Right atrium auricular region (tissue), 2 donors: ENCODE measurements at regions not wholly inside any gene's neighbourhood (a gene's known extent, or its start where the extent isn't known, plus 50 kb on each side); places are given as distances from the start of the nearest gene placed in this dataset.

Experiments used
- DNase-seq: peaks from one replicate; pipeline ENCODE4 v3.0.0-alpha.2; 2019; ENCODE audit warnings: low spot score
- H3K27ac ChIP-seq, 2 donors: fragments of 200-600 bp; sonication (generic); 1 replicate in 1 of 2; 2 replicates in 1 of 2; pipeline ENCODE4 v1.5.1; 2016 to 2019
- H3K27me3 ChIP-seq, 2 donors: fragments of 200-600 bp; sonication (generic); one replicate each; pipeline versions ENCODE4 v1.5.1 to v1.6.0; 2017 to 2019
- H3K36me3 ChIP-seq: fragments of 200-600 bp; sonication (generic); one replicate; pipeline ENCODE4 v1.5.1; 2016
- H3K4me1 ChIP-seq, 2 donors: fragments of 200-600 bp; sonication (generic); one replicate each; pipeline versions ENCODE4 v1.5.1 to v1.6.0; 2017 to 2019
- H3K4me3 ChIP-seq, 2 donors: fragments of 200-600 bp; sonication (generic); 1 replicate in 1 of 2; 2 replicates in 1 of 2; pipeline ENCODE4 v1.5.1; 2017 to 2019; ENCODE audit warnings: mild to moderate bottlenecking in 1 of 2, moderate library complexity in 1 of 2
- H3K9me3 ChIP-seq, 2 donors: fragments of 200-600 bp; sonication (generic); one replicate each; pipeline ENCODE4 v1.5.1; 2019
- TF ChIP-seq, protein P1 (sequence below), 2 donors: fragments of 200-600 bp; sonication (generic); IDR thresholded peaks; one replicate each; pipeline ENCODE4 v1.5.1; 2019; ENCODE audit warnings: antibody characterized with exemption in 2 of 2

DNA sequence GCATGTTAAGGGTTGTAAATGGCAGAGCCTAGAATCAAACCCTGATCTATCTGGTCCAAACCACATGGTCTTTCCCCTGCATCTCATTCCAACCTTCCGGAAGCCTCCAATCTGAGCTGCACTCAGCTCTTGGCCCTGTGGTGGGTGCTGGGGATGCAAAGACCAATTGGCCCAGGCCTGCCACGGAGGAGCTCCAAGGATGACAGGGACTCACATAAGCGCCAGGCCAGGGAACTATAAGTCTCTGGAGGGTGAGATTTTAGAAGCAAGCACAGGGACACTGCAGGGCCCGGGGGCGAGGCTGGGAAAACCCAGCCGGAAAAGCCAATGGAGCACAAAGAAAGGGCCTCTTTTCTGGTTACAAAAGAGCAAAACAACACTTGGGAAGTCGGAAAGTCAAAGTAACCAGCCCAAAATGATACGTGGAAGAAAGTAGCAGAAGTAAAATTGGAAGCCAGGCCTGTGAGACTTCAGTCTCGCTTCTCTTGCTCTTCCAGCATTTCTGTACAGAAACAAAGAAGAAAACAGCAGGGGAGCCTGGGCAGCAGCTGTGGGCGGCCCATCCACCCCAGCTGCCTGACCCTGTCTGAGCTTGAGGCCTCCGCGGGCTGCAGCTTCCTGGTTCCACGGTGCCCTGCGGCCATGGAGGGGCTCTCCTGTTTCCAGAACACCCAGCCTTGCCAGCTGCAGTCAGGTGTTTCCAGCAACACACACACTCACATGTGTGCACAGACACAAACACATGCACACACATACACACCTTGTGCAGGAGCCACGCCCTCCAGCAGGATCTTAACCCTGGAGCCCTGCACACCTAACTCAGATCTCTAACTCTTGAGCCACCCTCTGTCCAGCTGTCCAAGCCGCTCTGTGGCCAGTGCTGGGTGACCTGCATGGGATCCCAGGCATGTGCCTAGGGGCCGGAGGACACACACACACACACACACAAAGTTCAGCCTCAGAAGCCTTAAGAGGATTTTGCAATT is 178.2 kb downstream of the BCL11B start:
- H3K4me1 ChIP-seq, result no peaks in the 10 kb centered on the region
- no peak for DNase-seq
- no peak overlapping the region for H3K27ac ChIP-seq
- no peaks in the 10 kb centered on the region for H3K36me3 ChIP-seq
- H3K9me3 ChIP-seq, result peaks cover 0 to 9% of the 10 kb centered on the region in 2 donors
- no peak overlapping the region for H3K4me3 ChIP-seq
- TF ChIP-seq, protein P1, sequence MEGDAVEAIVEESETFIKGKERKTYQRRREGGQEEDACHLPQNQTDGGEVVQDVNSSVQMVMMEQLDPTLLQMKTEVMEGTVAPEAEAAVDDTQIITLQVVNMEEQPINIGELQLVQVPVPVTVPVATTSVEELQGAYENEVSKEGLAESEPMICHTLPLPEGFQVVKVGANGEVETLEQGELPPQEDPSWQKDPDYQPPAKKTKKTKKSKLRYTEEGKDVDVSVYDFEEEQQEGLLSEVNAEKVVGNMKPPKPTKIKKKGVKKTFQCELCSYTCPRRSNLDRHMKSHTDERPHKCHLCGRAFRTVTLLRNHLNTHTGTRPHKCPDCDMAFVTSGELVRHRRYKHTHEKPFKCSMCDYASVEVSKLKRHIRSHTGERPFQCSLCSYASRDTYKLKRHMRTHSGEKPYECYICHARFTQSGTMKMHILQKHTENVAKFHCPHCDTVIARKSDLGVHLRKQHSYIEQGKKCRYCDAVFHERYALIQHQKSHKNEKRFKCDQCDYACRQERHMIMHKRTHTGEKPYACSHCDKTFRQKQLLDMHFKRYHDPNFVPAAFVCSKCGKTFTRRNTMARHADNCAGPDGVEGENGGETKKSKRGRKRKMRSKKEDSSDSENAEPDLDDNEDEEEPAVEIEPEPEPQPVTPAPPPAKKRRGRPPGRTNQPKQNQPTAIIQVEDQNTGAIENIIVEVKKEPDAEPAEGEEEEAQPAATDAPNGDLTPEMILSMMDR (IDR thresholded peaks at IDR 0.05), result no peak
- H3K27me3 ChIP-seq, result no peaks in the 10 kb centered on the region

DNA sequence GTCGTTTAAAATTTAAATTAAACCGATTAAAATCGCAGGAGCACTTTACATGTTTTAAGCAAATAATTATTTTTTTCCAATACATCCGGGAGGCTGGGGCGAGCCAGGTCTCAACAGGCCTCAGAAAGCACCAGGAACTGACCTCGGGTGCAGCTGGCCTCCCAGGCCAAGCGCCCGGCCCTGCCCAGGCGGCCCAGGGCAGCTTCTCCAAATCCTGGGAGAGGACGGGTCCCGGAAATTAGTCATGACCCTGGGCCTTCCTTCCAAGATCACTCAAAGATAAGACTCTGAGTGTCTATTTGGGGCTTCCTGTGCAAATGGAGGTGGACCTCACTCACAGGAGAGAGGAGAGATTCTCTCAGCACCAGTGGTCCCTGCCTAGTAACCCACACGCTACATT is 177.1 kb downstream of the BCL11B start:
- DNase-seq, result no peak
- no peak overlapping the region for H3K27ac ChIP-seq
- H3K4me3 ChIP-seq, result no peak overlapping the region
- TF ChIP-seq, protein P1 (IDR thresholded peaks at IDR 0.05), result no peak
- H3K36me3 ChIP-seq, result no peaks in the 10 kb centered on the region
- H3K9me3 ChIP-seq, result peaks cover 0 to 9% of the 10 kb centered on the region in 2 donors
- H3K4me1 ChIP-seq, result no peaks in the 10 kb centered on the region
- no peaks in the 10 kb centered on the region for H3K27me3 ChIP-seq

DNA sequence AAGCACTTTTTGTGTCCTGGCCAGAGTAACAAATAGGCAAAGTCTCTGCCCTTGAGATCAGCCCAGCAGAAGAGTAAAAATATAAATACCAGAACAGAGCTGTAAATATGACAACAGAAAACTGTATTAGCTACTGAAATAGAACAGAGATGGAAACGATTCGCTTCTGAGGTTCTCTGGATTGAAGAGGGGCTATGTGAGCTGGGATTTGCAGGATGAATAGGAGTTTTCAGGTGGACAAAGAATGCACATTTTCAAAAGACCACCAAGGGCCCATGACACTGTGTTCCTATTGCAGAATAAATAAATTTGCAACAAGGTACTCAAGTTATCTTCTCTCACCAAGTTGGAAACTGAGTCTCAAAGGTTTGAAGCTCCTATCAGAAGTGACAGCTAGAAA is 176.6 kb downstream of the BCL11B start:
- H3K27me3 ChIP-seq, result no peaks in the 10 kb centered on the region
- TF ChIP-seq, protein P1 (IDR thresholded peaks at IDR 0.05), result no peak
- no peaks in the 10 kb centered on the region for H3K36me3 ChIP-seq
- H3K9me3 ChIP-seq, result peaks cover 0 to 9% of the 10 kb centered on the region in 2 donors
- H3K27ac ChIP-seq, result no peak overlapping the region
- H3K4me3 ChIP-seq, result no peak overlapping the region
- no peaks in the 10 kb centered on the region for H3K4me1 ChIP-seq
- DNase-seq, result no peak

DNA sequence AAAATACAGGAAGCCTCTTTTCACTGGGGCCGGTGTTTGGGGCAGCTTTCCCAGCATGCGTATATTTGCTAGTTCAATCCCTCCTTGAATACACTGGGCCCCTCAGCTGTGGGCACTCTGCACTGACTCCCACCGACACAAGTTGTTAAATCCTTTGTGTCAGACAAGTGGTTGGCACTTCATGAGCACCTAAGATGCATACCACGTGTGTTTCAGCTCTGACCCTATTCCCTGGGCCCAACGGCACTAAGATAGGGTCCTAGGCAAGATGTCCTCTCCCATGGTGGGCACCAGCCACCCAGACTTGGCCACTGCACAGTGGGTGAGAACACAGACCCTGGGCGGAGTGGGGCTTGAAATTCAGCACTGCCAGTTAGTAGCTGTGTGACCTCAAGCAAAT is 173.8 kb downstream of the BCL11B start:
- TF ChIP-seq, protein P1 (IDR thresholded peaks at IDR 0.05), result no peak
- H3K4me3 ChIP-seq, result no peak overlapping the region
- H3K9me3 ChIP-seq, result no peaks in the 10 kb centered on the region
- H3K27ac ChIP-seq, result no peak overlapping the region
- H3K36me3 ChIP-seq, result no peaks in the 10 kb centered on the region
- DNase-seq, result no peak
- H3K27me3 ChIP-seq, result no peaks in the 10 kb centered on the region
- no peaks in the 10 kb centered on the region for H3K4me1 ChIP-seq

DNA sequence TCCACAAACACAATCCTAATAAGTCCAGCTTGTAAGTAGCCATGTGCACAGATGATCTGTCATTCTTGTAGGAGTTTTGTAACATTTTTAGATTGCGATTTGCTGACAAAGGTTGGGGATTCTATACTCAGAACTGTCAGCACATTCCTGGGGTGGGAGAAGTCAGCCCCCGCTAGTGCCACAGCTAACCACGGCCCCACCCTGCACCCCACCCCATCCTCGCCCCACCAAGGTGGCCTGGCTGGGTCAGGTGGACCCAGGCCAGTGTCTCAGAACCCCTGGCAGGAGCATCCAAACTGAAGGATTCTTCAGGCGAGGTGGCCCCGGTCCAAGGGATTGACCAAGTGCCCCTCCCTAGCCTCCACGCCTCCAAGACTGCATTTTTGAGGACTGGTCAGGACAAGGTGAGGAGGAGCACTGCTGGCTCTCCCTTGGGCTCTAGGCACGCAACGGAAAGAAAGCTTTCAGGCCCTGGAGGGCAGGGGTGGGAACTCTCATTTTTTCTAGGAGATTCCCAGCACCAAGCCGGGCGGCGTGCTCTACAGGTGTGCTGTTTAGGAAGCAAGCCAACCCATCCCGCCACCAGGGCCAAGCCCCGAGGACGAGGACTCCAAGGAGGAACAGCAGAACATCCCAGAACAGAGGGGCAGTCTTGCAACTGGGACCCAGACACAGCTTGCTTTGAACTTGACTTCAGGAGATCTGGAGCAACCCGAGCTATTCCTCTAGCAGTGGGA is 172.8 kb downstream of the BCL11B start:
- DNase-seq, result no peak
- H3K4me1 ChIP-seq, result no peaks in the 10 kb centered on the region
- no peaks in the 10 kb centered on the region for H3K27me3 ChIP-seq
- H3K9me3 ChIP-seq, result no peaks in the 10 kb centered on the region
- H3K36me3 ChIP-seq, result no peaks in the 10 kb centered on the region
- H3K27ac ChIP-seq, result no peak overlapping the region
- no peak overlapping the region for H3K4me3 ChIP-seq
- TF ChIP-seq, protein P1 (IDR thresholded peaks at IDR 0.05), result no peak
